ENCODE measurements at regions not wholly inside any gene's neighbourhood (a gene's known extent, or its start where the extent isn't known, plus 50 kb on each side); places are given as distances from the start of the nearest gene placed in this dataset.
"Not testable (repeated sequence)": the region's sequence is repeated elsewhere in the genome, so short reads cannot be mapped to it uniquely, and the experiment has no call there.

DNA sequence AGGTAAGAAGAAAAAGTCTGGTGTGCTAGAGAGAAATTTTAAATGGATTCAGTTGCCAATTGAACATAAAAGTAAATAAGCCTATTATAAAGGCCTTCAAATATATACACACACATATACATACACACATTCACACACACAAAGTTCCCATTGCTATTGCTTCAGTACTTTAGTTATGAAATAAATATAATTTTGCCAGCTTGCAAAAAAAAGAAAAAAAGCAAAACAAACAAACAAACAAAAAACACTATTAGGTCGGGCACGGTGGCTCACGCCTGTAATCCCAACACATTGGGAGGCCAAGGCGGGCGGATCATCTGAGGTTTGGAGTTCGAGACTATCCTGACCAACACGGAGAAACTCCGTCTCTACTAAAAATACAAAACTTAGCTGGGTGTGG is 80.3 kb downstream of the SPIN4 start:
- FAIRE-seq, result no peak
- DNase-seq (ENCODE audit: insufficient read length, low spot score), result no peak
- TF ChIP-seq, protein P1, sequence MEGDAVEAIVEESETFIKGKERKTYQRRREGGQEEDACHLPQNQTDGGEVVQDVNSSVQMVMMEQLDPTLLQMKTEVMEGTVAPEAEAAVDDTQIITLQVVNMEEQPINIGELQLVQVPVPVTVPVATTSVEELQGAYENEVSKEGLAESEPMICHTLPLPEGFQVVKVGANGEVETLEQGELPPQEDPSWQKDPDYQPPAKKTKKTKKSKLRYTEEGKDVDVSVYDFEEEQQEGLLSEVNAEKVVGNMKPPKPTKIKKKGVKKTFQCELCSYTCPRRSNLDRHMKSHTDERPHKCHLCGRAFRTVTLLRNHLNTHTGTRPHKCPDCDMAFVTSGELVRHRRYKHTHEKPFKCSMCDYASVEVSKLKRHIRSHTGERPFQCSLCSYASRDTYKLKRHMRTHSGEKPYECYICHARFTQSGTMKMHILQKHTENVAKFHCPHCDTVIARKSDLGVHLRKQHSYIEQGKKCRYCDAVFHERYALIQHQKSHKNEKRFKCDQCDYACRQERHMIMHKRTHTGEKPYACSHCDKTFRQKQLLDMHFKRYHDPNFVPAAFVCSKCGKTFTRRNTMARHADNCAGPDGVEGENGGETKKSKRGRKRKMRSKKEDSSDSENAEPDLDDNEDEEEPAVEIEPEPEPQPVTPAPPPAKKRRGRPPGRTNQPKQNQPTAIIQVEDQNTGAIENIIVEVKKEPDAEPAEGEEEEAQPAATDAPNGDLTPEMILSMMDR (IDR thresholded peaks at IDR 0.05; ENCODE audit: insufficient read depth, missing control alignments), result no peak

DNA sequence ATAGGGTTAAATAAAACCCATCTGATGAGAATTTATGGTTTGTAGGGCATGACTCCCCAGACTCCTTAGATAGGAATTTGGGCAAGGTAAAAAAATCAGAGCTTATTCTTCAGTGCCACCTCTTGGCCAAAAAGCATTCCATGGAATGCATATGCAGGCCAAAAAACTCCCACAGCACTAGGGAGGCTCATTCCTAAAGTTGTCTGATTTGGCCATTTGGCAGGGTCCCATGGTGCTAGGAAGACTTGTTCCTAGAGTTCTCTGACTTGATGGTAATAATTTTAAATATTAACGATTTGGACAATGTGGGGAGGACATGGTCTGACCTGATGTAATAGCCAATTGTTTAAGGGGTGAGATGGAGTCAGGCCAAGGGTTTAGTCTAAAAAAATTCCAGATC is 93.0 kb downstream of the SPIN4 start:
- FAIRE-seq (no peak), DNase-seq (ENCODE audit: insufficient read length, low spot score) (no peak)
- TF ChIP-seq, protein P1 (IDR thresholded peaks at IDR 0.05; ENCODE audit: insufficient read depth, missing control alignments), result no peak

DNA sequence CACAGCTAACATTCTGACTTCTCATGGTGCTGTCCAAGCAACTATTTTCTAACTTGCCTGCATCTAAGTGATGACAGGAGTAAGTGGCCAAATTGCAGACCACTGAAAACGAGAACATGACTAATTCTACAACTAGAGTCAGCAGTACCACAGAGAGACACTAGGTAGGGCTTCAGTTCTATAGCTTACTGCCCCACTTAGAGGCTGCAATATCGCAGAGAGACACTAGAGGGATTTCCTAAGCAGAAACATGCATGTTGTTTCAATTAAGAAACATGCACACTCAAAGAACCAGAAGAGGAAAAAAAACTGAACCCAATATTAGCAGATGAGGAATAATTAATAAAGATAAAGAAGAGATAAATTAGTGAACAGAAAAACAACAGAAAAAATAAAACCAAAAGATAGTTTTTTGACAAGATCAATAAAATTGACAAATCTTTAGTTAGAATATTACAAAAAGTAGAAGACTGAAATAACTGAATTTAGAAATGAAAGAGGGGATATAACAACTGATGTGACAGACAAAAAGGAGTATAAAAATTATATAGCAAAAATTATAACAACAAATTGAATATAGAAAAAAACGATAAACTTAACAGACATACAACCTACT is 100.8 kb downstream of the SPIN4 start:
- DNase-seq (ENCODE audit: insufficient read length, low spot score), result no peak
- FAIRE-seq, result peak; percentile 95
- TF ChIP-seq, protein P1 (IDR thresholded peaks at IDR 0.05; ENCODE audit: insufficient read depth, missing control alignments), result peak; percentile 82

DNA sequence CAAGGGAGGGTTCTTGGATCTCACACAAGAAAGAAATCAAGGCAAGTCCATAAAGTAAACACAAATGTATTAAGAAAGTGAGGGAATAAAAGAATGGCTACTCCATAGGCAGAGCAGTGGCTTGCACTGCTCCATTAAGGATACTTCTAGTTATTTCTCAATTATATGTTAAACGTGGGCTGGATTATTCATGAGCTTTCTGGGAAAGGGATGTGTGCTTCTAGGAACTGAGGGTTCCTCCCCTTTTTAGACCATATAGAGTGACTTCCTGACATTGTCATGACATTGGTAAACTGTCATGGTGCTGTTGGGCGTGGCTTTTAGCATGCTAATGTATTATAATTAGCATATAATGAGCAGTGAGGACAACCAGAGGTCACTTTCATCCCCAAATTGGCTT is 108.4 kb downstream of the SPIN4 start:
- DNase-seq (ENCODE audit: insufficient read length, low spot score); FAIRE-seq: not testable (repeated sequence)

DNA sequence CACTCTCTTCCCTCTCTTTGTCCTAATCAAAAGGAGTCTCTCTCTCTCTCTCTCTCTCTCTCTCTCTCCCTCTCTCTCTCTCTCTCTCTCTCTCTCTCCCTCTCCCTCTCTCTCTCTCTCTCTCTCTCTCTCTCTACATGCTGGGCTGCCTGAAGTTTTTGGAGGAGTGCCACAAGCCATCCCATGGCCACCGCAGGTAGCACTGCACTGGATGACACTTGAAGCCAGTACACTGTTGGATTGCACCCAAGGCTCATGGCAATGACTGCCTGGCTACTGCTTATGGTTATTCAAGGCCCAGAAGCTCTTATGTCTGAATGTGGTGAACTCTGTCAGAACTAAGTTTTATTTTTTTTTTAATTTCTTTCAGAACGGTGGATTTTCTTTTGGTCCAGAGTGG is 115.2 kb downstream of the SPIN4 start:
- FAIRE-seq; DNase-seq (ENCODE audit: insufficient read length, low spot score): not testable (repeated sequence)

DNA sequence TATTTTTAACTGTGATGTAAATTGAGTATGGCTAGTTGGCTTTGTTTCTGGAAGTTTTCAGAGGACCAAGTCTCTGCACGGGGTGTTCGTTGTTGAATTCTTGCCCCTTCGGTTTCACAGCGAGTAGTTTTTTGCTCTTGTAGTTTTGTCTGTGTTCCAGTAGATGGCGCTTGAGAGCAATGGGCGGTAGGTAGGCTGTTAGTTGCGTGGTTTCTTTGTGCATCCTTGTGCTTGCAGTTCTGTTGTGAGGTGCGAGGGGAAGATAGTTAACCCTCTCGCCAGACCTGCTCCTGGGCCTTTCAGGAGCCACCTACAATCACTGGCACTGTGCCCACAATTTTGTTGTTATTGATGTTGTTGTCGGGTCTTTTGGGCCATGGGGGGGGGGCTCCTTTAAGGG is 118.1 kb downstream of the SPIN4 start:
- not testable (repeated sequence) for FAIRE-seq; DNase-seq (ENCODE audit: insufficient read length, low spot score)

DNA sequence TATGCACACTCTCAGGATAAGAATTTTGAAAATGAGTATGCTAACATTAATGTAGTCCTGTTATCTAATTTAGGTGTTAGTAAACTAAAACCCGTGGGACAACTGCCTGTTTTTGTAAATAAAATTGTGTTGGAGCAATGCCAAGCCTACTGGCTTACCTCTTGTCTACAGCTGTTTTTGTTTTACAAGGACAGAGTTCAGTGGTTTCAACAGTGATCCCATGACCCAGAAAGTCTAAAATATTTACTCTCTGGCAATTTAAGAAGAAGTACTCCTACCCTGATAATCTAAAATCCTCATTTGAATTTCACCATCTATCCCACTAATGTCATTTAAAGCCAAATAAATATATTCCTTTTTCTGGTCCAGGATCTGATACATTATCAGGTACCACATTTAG is 132.9 kb downstream of the SPIN4 start:
- not testable (repeated sequence) for FAIRE-seq; DNase-seq (ENCODE audit: insufficient read length, low spot score)

DNA sequence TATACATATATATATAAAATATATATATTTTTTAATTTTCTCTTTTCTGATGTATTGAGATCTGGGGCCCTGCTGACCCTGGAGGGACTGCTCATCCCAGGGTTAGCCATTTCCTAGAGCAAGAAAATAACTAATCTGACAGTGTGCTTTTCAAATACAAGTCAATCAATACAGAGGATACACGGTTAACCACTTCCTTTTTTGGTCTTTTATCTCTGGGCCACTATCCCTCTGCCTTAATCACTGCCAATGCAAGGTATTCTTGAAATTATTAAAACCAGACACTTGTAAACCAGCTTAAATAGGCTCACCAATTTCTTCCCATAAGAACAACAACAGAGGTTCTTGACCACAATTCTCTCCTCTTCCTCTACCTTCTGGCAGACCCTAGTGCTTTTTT is 133.6 kb downstream of the SPIN4 start:
- not testable (repeated sequence) for FAIRE-seq; DNase-seq (ENCODE audit: insufficient read length, low spot score)

DNA sequence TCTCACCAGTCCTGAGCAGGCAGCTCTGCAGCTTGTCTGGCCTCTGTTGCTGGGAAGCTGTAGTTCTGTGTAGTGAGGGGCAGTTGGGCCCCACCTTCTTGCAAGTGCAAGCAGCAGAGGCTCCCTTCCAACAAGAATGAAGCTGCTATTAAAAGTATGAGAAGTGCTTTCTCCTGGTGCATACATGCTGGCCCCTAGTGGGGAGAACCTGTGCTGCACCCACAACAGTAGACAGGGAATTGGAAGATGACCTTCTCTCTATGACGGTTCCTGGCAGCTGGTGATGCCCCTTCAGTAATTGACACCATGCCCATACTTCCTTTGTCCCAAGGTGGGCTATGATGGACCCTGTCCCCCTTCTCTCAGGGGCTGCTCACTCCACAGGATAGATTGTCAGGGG is 141.5 kb downstream of the SPIN4 start:
- not testable (repeated sequence) for DNase-seq (ENCODE audit: insufficient read length, low spot score); FAIRE-seq

DNA sequence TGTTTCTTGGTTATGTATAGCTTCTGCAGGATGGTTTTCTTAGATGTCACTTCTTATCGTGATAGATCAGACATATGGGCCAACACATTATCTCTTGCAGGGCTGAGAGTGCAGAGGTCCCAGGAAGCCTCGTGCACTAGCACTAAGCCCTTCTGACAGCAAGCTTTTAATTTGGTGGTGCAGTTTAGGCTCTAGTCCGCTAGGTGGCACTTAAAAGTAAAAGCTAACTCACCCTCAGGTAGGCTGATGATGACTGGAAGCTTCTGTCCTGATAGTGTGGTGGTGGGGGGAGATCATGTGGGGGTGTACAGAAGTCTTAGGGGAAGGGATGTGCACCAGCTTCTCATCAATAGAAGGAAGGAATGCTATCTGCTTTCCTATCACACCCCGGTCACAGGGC is 142.0 kb downstream of the SPIN4 start:
- DNase-seq (ENCODE audit: insufficient read length, low spot score); FAIRE-seq: not testable (repeated sequence)

DNA sequence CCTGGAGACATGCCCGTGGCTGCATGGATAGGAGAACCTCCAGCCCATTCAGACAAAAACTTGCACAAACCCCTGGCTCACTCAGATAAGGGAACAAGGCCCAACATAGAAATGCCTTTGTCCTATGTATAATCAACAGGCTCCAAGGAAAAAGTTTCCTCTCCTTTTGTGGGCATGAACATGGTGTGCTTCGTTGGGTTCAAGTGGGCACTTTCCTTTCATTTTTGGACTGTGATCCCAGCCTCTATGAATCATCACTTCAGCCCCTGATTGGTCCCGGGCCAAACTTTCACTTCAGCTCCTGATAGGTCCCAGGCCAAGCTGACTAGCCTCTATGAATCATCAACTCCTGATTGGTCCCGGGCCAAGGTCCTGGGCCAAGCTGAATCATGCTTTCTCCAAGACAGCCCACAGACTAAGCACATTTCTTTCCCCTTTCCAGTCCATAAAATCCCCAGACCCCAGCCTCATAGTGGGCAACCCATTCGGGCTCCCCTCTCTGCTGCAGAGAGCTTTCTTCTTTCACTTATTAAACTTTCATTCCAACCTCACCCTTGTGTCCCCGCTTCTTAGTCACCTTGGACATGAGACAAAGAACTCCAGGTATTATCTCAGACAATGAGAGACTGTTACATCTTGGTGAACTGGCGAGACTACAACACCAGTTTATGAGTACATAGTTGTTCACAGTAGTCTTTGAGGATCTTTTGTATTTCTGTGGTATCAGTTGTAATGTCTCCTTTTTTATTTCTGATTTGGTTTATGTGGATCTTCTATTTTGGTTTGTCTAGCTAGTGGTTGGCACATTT is 146.7 kb downstream of the SPIN4 start:
- not testable (repeated sequence) for FAIRE-seq; DNase-seq (ENCODE audit: insufficient read length, low spot score)

DNA sequence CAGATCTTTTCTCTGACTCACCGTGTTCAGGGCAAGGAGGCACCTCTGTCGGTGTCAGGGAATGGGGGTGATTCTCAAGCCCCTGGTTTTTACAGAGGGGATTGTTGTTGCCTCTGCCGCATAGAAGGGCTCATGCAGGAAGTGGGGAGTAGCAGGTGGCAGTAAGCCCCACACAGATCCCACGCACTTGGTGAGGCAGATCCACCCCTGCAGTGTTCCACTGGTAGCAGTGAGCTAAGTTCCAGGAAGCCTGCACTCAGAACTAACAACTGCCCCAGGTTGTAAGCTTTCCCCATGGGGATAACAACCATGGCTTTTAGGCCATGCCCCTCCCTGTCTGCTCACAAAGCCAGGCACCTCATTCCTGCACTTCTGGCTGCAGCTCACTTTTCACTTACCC is 149.1 kb downstream of the SPIN4 start:
- not testable (repeated sequence) for DNase-seq (ENCODE audit: insufficient read length, low spot score); FAIRE-seq

DNA sequence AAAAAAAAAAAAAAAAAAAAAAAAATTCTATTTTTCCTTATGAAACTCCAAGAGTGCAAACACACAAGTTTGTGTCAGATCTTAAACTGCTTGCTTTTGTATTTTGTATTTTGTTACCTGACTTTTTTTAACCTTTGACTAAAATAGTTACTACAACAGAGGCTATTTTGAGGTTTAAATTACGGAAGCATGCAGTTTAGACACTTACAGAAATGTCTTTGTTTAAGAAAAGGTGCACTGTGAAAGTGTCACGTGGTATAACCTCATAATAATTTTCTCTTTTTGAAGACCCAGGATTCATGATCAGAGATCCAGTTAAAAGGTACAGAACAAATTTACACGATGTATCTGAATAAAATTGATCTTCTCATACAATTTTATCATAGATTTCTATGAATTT is 152.4 kb downstream of the SPIN4 start:
- FAIRE-seq; DNase-seq (ENCODE audit: insufficient read length, low spot score): not testable (repeated sequence)

DNA sequence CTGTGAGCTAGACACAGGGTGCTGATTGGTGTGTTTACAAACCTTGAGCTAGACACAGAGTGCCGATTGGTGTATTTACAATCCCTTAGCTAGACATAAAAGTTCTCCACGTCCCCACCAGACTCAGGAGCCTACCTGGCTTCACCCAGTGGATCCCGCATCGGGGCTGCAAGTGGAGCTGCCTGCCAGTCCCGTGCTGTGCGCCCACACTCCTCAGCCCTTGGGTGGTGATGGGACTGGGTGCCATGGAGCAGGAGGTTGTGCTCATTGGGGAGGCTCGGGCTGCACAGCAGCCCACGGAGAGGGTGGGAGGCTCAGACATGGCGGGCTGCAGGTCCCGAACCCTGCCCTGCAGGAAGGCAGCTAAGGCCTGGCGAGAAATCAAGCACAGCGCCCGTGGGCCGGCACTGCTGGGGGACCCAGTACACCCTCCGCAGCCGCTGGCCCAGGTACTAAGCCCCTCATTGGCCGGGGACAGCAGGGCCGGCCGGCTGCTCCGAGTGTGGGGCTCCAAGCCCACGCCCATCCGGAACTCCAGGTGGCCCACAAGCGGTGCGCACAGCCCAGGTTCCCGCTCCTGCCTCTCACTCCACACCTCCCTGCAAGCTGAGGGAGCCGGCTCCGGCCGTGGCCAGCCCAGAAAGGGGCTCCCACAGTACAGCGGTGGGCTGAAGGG is 158.6 kb downstream of the SPIN4 start:
- not testable (repeated sequence) for FAIRE-seq; DNase-seq (ENCODE audit: insufficient read length, low spot score)
